Neuronal stem cell (in vitro differentiated cells): ENCODE measurements at regions not wholly inside any gene's neighbourhood (a gene's known extent, or its start where the extent isn't known, plus 50 kb on each side); places are given as distances from the start of the nearest gene placed in this dataset.

ENCODE experiments used
- DNase-seq: peaks from one replicate; pipeline ENCODE4 v3.0.0-alpha.2; 2013; ENCODE audit warnings: low spot score
- H2AFZ ChIP-seq: one replicate; pipeline ENCODE4 v1.6.1; 2013; ENCODE audit warnings: mild to moderate bottlenecking, low read length, inconsistent platforms
- H2AK5ac ChIP-seq: 2 replicates; pipeline ENCODE4 v1.6.1; 2013; ENCODE audit warnings: low read depth, mild to moderate bottlenecking, inconsistent platforms, low read length, moderate library complexity, mixed read lengths
- H2BK120ac ChIP-seq: 2 replicates; pipeline ENCODE4 v1.6.1; 2013; ENCODE audit warnings: low read depth, mild to moderate bottlenecking, inconsistent platforms, low read length, moderate library complexity, mixed read lengths
- H2BK12ac ChIP-seq: one replicate; pipeline ENCODE4 v1.6.1; 2013; ENCODE audit warnings: low read length, inconsistent platforms
- H2BK15ac ChIP-seq: 2 replicates; pipeline ENCODE4 v1.6.1; 2013; ENCODE audit warnings: mild to moderate bottlenecking, low read length, inconsistent platforms, mixed read lengths
- H2BK5ac ChIP-seq: one replicate; pipeline ENCODE4 v1.6.1; 2013; ENCODE audit warnings: inconsistent platforms, mild to moderate bottlenecking, low read length, moderate library complexity
- H3K14ac ChIP-seq: one replicate; pipeline ENCODE4 v1.6.1; 2013; ENCODE audit warnings: low read length, inconsistent platforms
- H3K18ac ChIP-seq: 2 replicates; pipeline ENCODE4 v1.6.1; 2013; ENCODE audit warnings: low read length, inconsistent platforms
- H3K23ac ChIP-seq: 2 replicates; pipeline ENCODE4 v1.6.1; 2013; ENCODE audit warnings: low read depth, mild to moderate bottlenecking, mixed read lengths, low read length, inconsistent platforms; ENCODE audit not compliant: poor library complexity
- H3K27ac ChIP-seq: replicated peaks from 3 replicates; pipeline ENCODE4 v1.5.1; 2013; ENCODE audit warnings: low read length, inconsistent platforms
- H3K27me3 ChIP-seq, 3 experiments: 2 replicates each; pipeline ENCODE4 v1.6.1; 2013; ENCODE audit warnings: low read length in 3 of 3, mild to moderate bottlenecking in 2 of 3, inconsistent platforms in 1 of 3, low read depth in 1 of 3, mixed read lengths in 1 of 3, moderate library complexity in 1 of 3; ENCODE audit not compliant: control insufficient read depth in 3 of 3, insufficient read depth in 3 of 3
- H3K36me3 ChIP-seq, 2 donors: replicated peaks in 1 of 2; 2 replicates each; pipeline ENCODE4 v1.6.1; 2013; ENCODE audit warnings: low read length in 2 of 2; ENCODE audit not compliant: control insufficient read depth in 2 of 2, insufficient read depth in 2 of 2
- H3K4ac ChIP-seq: 2 replicates; pipeline ENCODE4 v1.6.1; 2013; ENCODE audit warnings: inconsistent platforms, mild to moderate bottlenecking, low read length, moderate library complexity
- H3K4me1 ChIP-seq, 2 donors: 1 replicate in 1 of 2; 2 replicates in 1 of 2; pipeline ENCODE4 v1.6.1; 2013; ENCODE audit warnings: low read length in 2 of 2, low read depth in 1 of 2; ENCODE audit not compliant: control insufficient read depth in 2 of 2, insufficient read depth in 1 of 2
- H3K4me2 ChIP-seq: one replicate; pipeline ENCODE4 v1.6.1; 2013; ENCODE audit warnings: mild to moderate bottlenecking, low read length, inconsistent platforms; ENCODE audit not compliant: insufficient read depth, poor library complexity, severe bottlenecking
- H3K4me3 ChIP-seq, 2 donors: 2 replicates each; pipeline ENCODE4 v1.5.1; 2013; ENCODE audit warnings: low read length in 2 of 2, mild to moderate bottlenecking in 2 of 2, inconsistent platforms in 1 of 2, moderate library complexity in 1 of 2
- H3K79me1 ChIP-seq: one replicate; pipeline ENCODE4 v1.6.1; 2013; ENCODE audit warnings: low read depth, mild to moderate bottlenecking, inconsistent platforms, low read length, moderate library complexity
- H3K9ac ChIP-seq: one replicate; pipeline ENCODE4 v1.6.1; 2013; ENCODE audit warnings: mild to moderate bottlenecking, low read depth, low read length, inconsistent platforms; ENCODE audit not compliant: poor library complexity
- H3K9me3 ChIP-seq, 2 donors: replicated peaks in 1 of 2; 2 replicates each; pipeline versions ENCODE3 to v1.6.1; 2013; ENCODE audit warnings: low read length in 2 of 2, mild to moderate bottlenecking in 2 of 2, inconsistent platforms in 1 of 2, low read depth in 1 of 2, mixed read lengths in 1 of 2, moderate library complexity in 1 of 2; ENCODE audit not compliant: control insufficient read depth in 2 of 2, insufficient read depth in 1 of 2
- H4K8ac ChIP-seq: one replicate; pipeline ENCODE4 v1.6.1; 2013; ENCODE audit warnings: low read depth, mild to moderate bottlenecking, inconsistent platforms, low read length, moderate library complexity
- H4K91ac ChIP-seq: one replicate; pipeline ENCODE4 v1.6.1; 2013; ENCODE audit warnings: low read length, low read depth, mild to moderate bottlenecking, inconsistent platforms; ENCODE audit not compliant: poor library complexity
- WGBS, 2 donors: extraction: QIAGEN DNeasy Blood & Tissue Kit; methylation state at CpG; one replicate each; pipeline ENCODE4 v1.1.7; 2013; ENCODE audit warnings: missing lambda C conversion rate in 2 of 2, mixed read lengths in 1 of 2; ENCODE audit not compliant: insufficient read length in 2 of 2, insufficient replicate concordance in 1 of 2; ENCODE audit errors: extremely low coverage in 2 of 2; 5-methylcytosine and 5-hydroxymethylcytosine counted together

- Histone ChIP-seq H3K4me3 (no peak overlapping the region), H2BK15ac (no peak overlapping the region), H4K91ac (no peak overlapping the region), H3K18ac (no peak overlapping the region), H3K4me1 (peaks cover 0 to 5% of the 10 kb centered on the region in 2 donors), H3K9me3 (no peaks in the 10 kb centered on the region), H3K79me1 (no peaks in the 10 kb centered on the region), H2AK5ac (no peak overlapping the region), H2AFZ (peak overlapping the region; percentile 51), H2BK12ac (no peak overlapping the region), H3K14ac (no peak overlapping the region), H3K9ac (no peak overlapping the region), H3K23ac (no peak overlapping the region), H3K4me2 (no peak overlapping the region), H3K27me3 (no peaks in the 10 kb centered on the region), H4K8ac (no peak overlapping the region), H2BK120ac (no peak overlapping the region), H3K36me3 (no peaks in the 10 kb centered on the region), H2BK5ac (no peak overlapping the region), H3K4ac (no peak overlapping the region), H3K27ac (no peak overlapping the region)
- no CpG with 5 or more reads among the region's 5 CpGs for WGBS, 2 donors
- no peak for DNase-seq
Observed at GRCh38 chr4:114399105-114399504, 199.5 kb upstream of the UGT8 start.

- H4K91ac ChIP-seq: no peak overlapping the region
- H3K4ac ChIP-seq: no peak overlapping the region
- no peak overlapping the region for H4K8ac ChIP-seq
- no CpG with 5 or more reads among the region's 1 CpG for WGBS, 2 donors
- no peak overlapping the region for H2BK12ac ChIP-seq
- H3K27me3 ChIP-seq: no peaks in the 10 kb centered on the region
- no peak overlapping the region for H2BK15ac ChIP-seq
- H3K36me3 ChIP-seq: no peaks in the 10 kb centered on the region
- H3K79me1 ChIP-seq: no peaks in the 10 kb centered on the region
- no peaks in the 10 kb centered on the region for H3K9me3 ChIP-seq
- H2AFZ ChIP-seq: no peak overlapping the region
- H3K18ac ChIP-seq: no peak overlapping the region
- H3K4me2 ChIP-seq: no peak overlapping the region
- no peak overlapping the region for H2BK120ac ChIP-seq
- no peak overlapping the region for H3K23ac ChIP-seq
- no peak overlapping the region for H3K14ac ChIP-seq
- no peak overlapping the region for H3K4me3 ChIP-seq
- peaks cover 0 to 5% of the 10 kb centered on the region in 2 donors for H3K4me1 ChIP-seq
- H2BK5ac ChIP-seq: no peak overlapping the region
- H2AK5ac ChIP-seq: no peak overlapping the region
- DNase-seq: no peak
- no peak overlapping the region for H3K9ac ChIP-seq
- no peak overlapping the region for H3K27ac ChIP-seq
Observed at GRCh38 chr4:114400531-114400930, 198.1 kb upstream of the UGT8 start.

GRCh38 chr4:114401483-114401882 lies 197.1 kb upstream of the UGT8 start:
- no CpG with 5 or more reads among the region's 2 CpGs for WGBS, 2 donors
- DNase-seq: no peak

GRCh38 chr4:114417214-114417613 lies 181.4 kb upstream of the UGT8 start:
- Histone ChIP-seq H4K8ac (no peak overlapping the region), H2AK5ac (no peak overlapping the region), H3K9ac (no peak overlapping the region), H3K4me1 (no peaks in the 10 kb centered on the region), H3K4ac (no peak overlapping the region), H3K14ac (no peak overlapping the region), H2BK5ac (no peak overlapping the region), H3K27ac (no peak overlapping the region), H3K36me3 (no peaks in the 10 kb centered on the region), H3K4me3 (no peak overlapping the region), H2BK15ac (no peak overlapping the region), H2BK12ac (no peak overlapping the region), H3K9me3 (no peaks in the 10 kb centered on the region), H2BK120ac (no peak overlapping the region), H3K23ac (no peak overlapping the region), H3K18ac (no peak overlapping the region), H3K27me3 (no peaks in the 10 kb centered on the region), H3K4me2 (no peak overlapping the region), H3K79me1 (no peaks in the 10 kb centered on the region), H2AFZ (no peak overlapping the region), H4K91ac (no peak overlapping the region)
- DNase-seq: no peak
- WGBS, 2 donors: no CpG with 5 or more reads among the region's 1 CpG

More at GRCh38 chr4:114401483-114401882, 197.1 kb upstream of the UGT8 start:
- H3K9ac ChIP-seq: no peak overlapping the region
- no peaks in the 10 kb centered on the region for H3K36me3 ChIP-seq
- no peak overlapping the region for H2BK5ac ChIP-seq
- no peak overlapping the region for H3K27ac ChIP-seq
- no peak overlapping the region for H4K8ac ChIP-seq
- H3K4ac ChIP-seq: no peak overlapping the region
- H2AFZ ChIP-seq: no peak overlapping the region
- H3K79me1 ChIP-seq: no peaks in the 10 kb centered on the region
- no peak overlapping the region for H4K91ac ChIP-seq
- no peak overlapping the region for H2BK15ac ChIP-seq
- H2BK120ac ChIP-seq: no peak overlapping the region
- H3K9me3 ChIP-seq: no peaks in the 10 kb centered on the region
- H3K4me3 ChIP-seq: no peak overlapping the region
- H3K23ac ChIP-seq: no peak overlapping the region
- H3K14ac ChIP-seq: no peak overlapping the region
- no peak overlapping the region for H2BK12ac ChIP-seq
- no peak overlapping the region for H2AK5ac ChIP-seq
- H3K4me1 ChIP-seq: peaks cover 0 to 5% of the 10 kb centered on the region in 2 donors
- H3K18ac ChIP-seq: no peak overlapping the region
- H3K4me2 ChIP-seq: no peak overlapping the region
- H3K27me3 ChIP-seq: no peaks in the 10 kb centered on the region
